ENCODE measurements at regions not wholly inside any gene's neighbourhood (a gene's known extent, or its start where the extent isn't known, plus 50 kb on each side); places are given as distances from the start of the nearest gene placed in this dataset.

- H3K27ac ChIP-seq (ENCODE audit: low read depth, low read length): no peak overlapping the region
- no peaks in the 10 kb centered on the region for H3K4me1 ChIP-seq (ENCODE audit: insufficient read depth, low read length)
- no peak overlapping the region for H3K27ac Mint-ChIP-seq
- no peak overlapping the region for H3K4me3 ChIP-seq (ENCODE audit: low read length in 2 of 2)
- H3K27me3 Mint-ChIP-seq: no peaks in the 10 kb centered on the region
- intact Hi-C loops (cut with micrococcal nuclease): no loop called here
- peaks cover 0 to 4% (median under 1%) of the 10 kb centered on the region in 8 donors for H3K9me3 Mint-ChIP-seq
- ChIA-PET POLR2A (ENCODE audit: partially characterized antibody) (no interaction called here), CTCF (ENCODE audit: partially characterized antibody) (no interaction called here)
- DNase-seq: no peak
- no peak overlapping the region for H3K4me3 Mint-ChIP-seq
- no peaks in the 10 kb centered on the region for H3K9me3 ChIP-seq (ENCODE audit: control insufficient read depth in 1 of 2, low read length in 2 of 2)
- no peaks in the 10 kb centered on the region for H3K36me3 Mint-ChIP-seq
- no peaks in the 10 kb centered on the region for H3K4me1 Mint-ChIP-seq
- H3K36me3 ChIP-seq (ENCODE audit: insufficient read depth, low read length): no peaks in the 10 kb centered on the region
- H3K27me3 ChIP-seq (ENCODE audit: insufficient read depth, low read length): no peaks in the 10 kb centered on the region
These were observed 870.1 kb downstream of the KCNJ2 start for GRCh38 chr17:71039391-71039790.

DNA sequence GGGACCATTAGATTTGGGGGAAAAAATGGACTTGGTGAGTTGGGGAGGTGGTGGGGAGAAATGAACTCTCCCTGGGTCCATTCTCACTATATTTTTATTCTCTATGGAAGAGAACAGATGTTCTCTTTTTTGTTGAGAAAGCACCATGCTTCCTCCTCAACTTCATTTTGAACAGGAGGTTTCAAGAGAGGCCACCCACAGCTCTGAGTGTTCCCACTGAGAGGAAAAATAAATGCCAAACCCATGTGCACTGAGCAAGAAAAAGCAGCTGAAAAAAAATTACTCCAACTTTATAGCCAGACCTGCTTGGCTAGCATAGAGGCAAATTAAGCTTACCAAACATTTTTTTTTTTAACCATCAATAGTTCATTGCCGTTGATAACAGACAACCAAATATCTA, 883.6 kb downstream of the KCNJ2 start:
- peaks cover 0 to 4% of the 10 kb centered on the region in 2 donors for H3K9me3 ChIP-seq (ENCODE audit: control insufficient read depth in 1 of 2, low read length in 2 of 2)
- H3K4me3 ChIP-seq (ENCODE audit: low read length in 2 of 2): no peak overlapping the region
- no peaks in the 10 kb centered on the region for H3K36me3 ChIP-seq (ENCODE audit: insufficient read depth, low read length)
- no peaks in the 10 kb centered on the region for H3K36me3 Mint-ChIP-seq
- DNase-seq: no peak
- H3K27ac Mint-ChIP-seq: no peak overlapping the region
- POLR2A ChIA-PET (ENCODE audit: partially characterized antibody): no interaction called here
- H3K27me3 ChIP-seq (ENCODE audit: insufficient read depth, low read length): no peaks in the 10 kb centered on the region
- H3K27me3 Mint-ChIP-seq: no peaks in the 10 kb centered on the region
- H3K27ac ChIP-seq (ENCODE audit: low read depth, low read length): no peak overlapping the region
- no peaks in the 10 kb centered on the region for H3K4me1 Mint-ChIP-seq
- no peak overlapping the region for H3K4me3 Mint-ChIP-seq
- H3K4me1 ChIP-seq (ENCODE audit: insufficient read depth, low read length): no peaks in the 10 kb centered on the region
- peaks cover 0 to 16% (median 6%) of the 10 kb centered on the region in 8 donors for H3K9me3 Mint-ChIP-seq
- intact Hi-C loops (cut with micrococcal nuclease): no loop called here
- CTCF ChIA-PET (ENCODE audit: partially characterized antibody): no interaction called here

DNA sequence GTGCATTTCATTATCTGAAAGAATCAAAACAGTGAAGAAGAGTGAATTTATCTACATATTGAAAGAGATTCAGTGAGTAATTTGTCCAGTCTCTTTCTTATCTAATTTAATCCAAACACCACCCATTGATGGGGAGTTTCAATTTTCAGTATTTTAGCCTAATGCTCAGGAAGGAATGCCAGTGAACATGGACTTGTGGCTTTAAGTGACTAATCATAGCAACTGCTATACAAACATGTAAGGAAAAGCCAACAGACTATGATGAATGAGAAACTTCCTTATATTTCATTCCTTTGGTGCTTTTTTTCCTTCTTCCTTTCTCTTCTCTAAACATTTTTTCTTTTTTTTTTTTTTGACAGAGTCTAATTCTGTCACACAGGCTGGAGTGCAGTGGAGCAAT, 885.8 kb downstream of the KCNJ2 start:
- DNase-seq: no peak
- ChIA-PET POLR2A (ENCODE audit: partially characterized antibody) (no interaction called here), CTCF (ENCODE audit: partially characterized antibody) (no interaction called here)
- H3K4me3 Mint-ChIP-seq: no peak overlapping the region
- no peak overlapping the region for H3K4me3 ChIP-seq (ENCODE audit: low read length in 2 of 2)
- no peaks in the 10 kb centered on the region for H3K36me3 Mint-ChIP-seq
- H3K27ac Mint-ChIP-seq: no peak overlapping the region
- intact Hi-C loops (cut with micrococcal nuclease): no loop called here
- no peaks in the 10 kb centered on the region for H3K27me3 Mint-ChIP-seq
- no peak overlapping the region for H3K27ac ChIP-seq (ENCODE audit: low read depth, low read length)
- no peaks in the 10 kb centered on the region for H3K36me3 ChIP-seq (ENCODE audit: insufficient read depth, low read length)
- peaks cover 0 to 4% of the 10 kb centered on the region in 2 donors for H3K9me3 ChIP-seq (ENCODE audit: control insufficient read depth in 1 of 2, low read length in 2 of 2)
- peaks cover under 1 to 15% (median 7%) of the 10 kb centered on the region in 8 donors for H3K9me3 Mint-ChIP-seq
- H3K27me3 ChIP-seq (ENCODE audit: insufficient read depth, low read length): no peaks in the 10 kb centered on the region
- no peaks in the 10 kb centered on the region for H3K4me1 Mint-ChIP-seq
- no peaks in the 10 kb centered on the region for H3K4me1 ChIP-seq (ENCODE audit: insufficient read depth, low read length)

DNA sequence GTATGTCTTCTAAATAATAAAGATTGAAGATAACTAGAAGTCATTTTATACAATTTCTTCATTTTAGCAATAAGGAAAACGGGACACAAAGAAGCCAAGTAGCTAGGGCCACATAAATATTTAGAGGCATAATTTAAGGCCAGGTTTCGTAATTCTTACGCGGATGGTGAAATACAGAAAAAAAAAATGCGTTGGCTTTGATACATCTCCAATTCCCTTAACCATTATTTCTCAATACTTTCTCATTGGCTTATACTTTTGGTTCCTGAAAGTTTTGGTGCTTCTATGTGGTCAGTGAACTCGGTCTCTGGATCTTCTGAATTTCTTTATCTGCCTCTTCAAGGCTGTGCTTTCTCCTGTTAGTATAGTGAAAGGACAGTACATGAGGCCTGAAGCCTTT, 888.1 kb downstream of the KCNJ2 start:
- Mint-ChIP-seq H3K27me3 (no peaks in the 10 kb centered on the region), H3K36me3 (no peaks in the 10 kb centered on the region), H3K4me3 (no peak overlapping the region), H3K27ac (no peak overlapping the region), H3K4me1 (no peaks in the 10 kb centered on the region), H3K9me3 (peaks cover 2 to 24% (median 4%) of the 10 kb centered on the region in 8 donors)
- Histone ChIP-seq H3K9me3 (ENCODE audit: control insufficient read depth in 1 of 2, low read length in 2 of 2) (no peaks in the 10 kb centered on the region), H3K27ac (ENCODE audit: low read depth, low read length) (no peak overlapping the region), H3K4me3 (ENCODE audit: low read length in 2 of 2) (no peak overlapping the region), H3K36me3 (ENCODE audit: insufficient read depth, low read length) (no peaks in the 10 kb centered on the region), H3K27me3 (ENCODE audit: insufficient read depth, low read length) (no peaks in the 10 kb centered on the region), H3K4me1 (ENCODE audit: insufficient read depth, low read length) (no peaks in the 10 kb centered on the region)
- ChIA-PET POLR2A (ENCODE audit: partially characterized antibody) (no interaction called here), CTCF (ENCODE audit: partially characterized antibody) (no interaction called here)
- DNase-seq: no peak
- intact Hi-C loops (cut with micrococcal nuclease): no loop called here

- H3K27ac Mint-ChIP-seq: no peak overlapping the region
- ChIA-PET CTCF (ENCODE audit: partially characterized antibody) (no interaction called here), POLR2A (ENCODE audit: partially characterized antibody) (no interaction called here)
- intact Hi-C loops (cut with micrococcal nuclease): no loop called here
- H3K4me3 ChIP-seq (ENCODE audit: low read length in 2 of 2): no peak overlapping the region
- H3K27ac ChIP-seq (ENCODE audit: low read depth, low read length): no peak overlapping the region
- no peaks in the 10 kb centered on the region for H3K27me3 ChIP-seq (ENCODE audit: insufficient read depth, low read length)
- no peaks in the 10 kb centered on the region for H3K36me3 Mint-ChIP-seq
- no peaks in the 10 kb centered on the region for H3K4me1 ChIP-seq (ENCODE audit: insufficient read depth, low read length)
- no peaks in the 10 kb centered on the region for H3K27me3 Mint-ChIP-seq
- no peaks in the 10 kb centered on the region for H3K9me3 ChIP-seq (ENCODE audit: control insufficient read depth in 1 of 2, low read length in 2 of 2)
- no peaks in the 10 kb centered on the region for H3K4me1 Mint-ChIP-seq
- no peak overlapping the region for H3K4me3 Mint-ChIP-seq
- H3K36me3 ChIP-seq (ENCODE audit: insufficient read depth, low read length): no peaks in the 10 kb centered on the region
- H3K9me3 Mint-ChIP-seq: peaks cover 2 to 24% (median 4%) of the 10 kb centered on the region in 8 donors
- DNase-seq: no peak
These were observed 888.6 kb downstream of the KCNJ2 start for GRCh38 chr17:71057938-71058337.

DNA sequence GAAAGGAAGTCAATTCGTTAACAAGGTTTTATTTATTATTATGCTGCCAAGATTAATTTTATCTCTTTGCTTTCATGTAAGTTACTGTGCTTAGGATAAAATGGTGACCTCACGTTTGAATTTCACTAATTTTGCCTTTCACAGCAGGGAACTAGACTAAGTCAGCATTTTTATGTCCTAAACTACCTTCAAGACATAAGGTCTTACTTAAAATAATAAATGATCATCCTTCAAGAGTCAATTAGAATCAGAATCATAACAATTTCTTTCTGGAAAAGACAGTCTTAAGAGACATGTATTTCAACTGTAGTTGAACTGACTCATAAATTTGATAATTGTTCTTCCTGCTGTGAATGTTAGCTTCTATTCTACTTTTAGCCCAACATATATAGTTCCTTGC, 893.8 kb downstream of the KCNJ2 start:
- intact Hi-C loops (cut with micrococcal nuclease): no loop called here
- no peak overlapping the region for H3K4me3 ChIP-seq (ENCODE audit: low read length in 2 of 2)
- H3K27ac ChIP-seq (ENCODE audit: low read depth, low read length): no peak overlapping the region
- Mint-ChIP-seq H3K36me3 (no peaks in the 10 kb centered on the region), H3K4me1 (no peaks in the 10 kb centered on the region), H3K27me3 (no peaks in the 10 kb centered on the region), H3K4me3 (no peak overlapping the region), H3K27ac (no peak overlapping the region), H3K9me3 (peaks cover 2 to 21% (median 7%) of the 10 kb centered on the region in 8 donors)
- no peaks in the 10 kb centered on the region for H3K36me3 ChIP-seq (ENCODE audit: insufficient read depth, low read length)
- ChIA-PET POLR2A (ENCODE audit: partially characterized antibody) (no interaction called here), CTCF (ENCODE audit: partially characterized antibody) (no interaction called here)
- no peaks in the 10 kb centered on the region for H3K4me1 ChIP-seq (ENCODE audit: insufficient read depth, low read length)
- H3K27me3 ChIP-seq (ENCODE audit: insufficient read depth, low read length): no peaks in the 10 kb centered on the region
- no peaks in the 10 kb centered on the region for H3K9me3 ChIP-seq (ENCODE audit: control insufficient read depth in 1 of 2, low read length in 2 of 2)
- DNase-seq: no peak

DNA sequence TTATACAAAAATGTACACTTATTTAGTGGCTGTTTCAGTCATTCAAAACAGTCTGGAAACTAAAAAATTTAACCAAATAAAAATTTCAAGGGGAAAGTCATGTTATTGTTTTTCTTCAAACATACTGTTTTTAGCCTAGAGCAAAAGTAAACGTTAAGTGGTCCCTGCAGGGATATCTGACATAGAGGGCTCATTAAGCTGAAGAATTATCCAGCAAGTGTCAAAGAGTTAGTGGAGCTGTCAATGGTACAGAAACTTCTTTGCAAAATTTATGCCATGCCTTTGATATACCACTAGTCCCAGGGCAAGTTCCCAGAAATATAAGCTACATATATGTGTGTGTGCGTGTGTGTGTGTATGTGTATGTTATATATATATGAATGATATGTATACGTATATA, 894.2 kb downstream of the KCNJ2 start:
- Mint-ChIP-seq H3K4me1 (no peaks in the 10 kb centered on the region), H3K9me3 (peaks cover 2 to 21% (median 7%) of the 10 kb centered on the region in 8 donors), H3K36me3 (no peaks in the 10 kb centered on the region), H3K27ac (no peak overlapping the region), H3K4me3 (no peak overlapping the region), H3K27me3 (no peaks in the 10 kb centered on the region)
- H3K36me3 ChIP-seq (ENCODE audit: insufficient read depth, low read length): no peaks in the 10 kb centered on the region
- no peak overlapping the region for H3K4me3 ChIP-seq (ENCODE audit: low read length in 2 of 2)
- no peak overlapping the region for H3K27ac ChIP-seq (ENCODE audit: low read depth, low read length)
- no peaks in the 10 kb centered on the region for H3K9me3 ChIP-seq (ENCODE audit: control insufficient read depth in 1 of 2, low read length in 2 of 2)
- H3K27me3 ChIP-seq (ENCODE audit: insufficient read depth, low read length): no peaks in the 10 kb centered on the region
- no peak for DNase-seq
- H3K4me1 ChIP-seq (ENCODE audit: insufficient read depth, low read length): no peaks in the 10 kb centered on the region
- ChIA-PET POLR2A (ENCODE audit: partially characterized antibody) (no interaction called here), CTCF (ENCODE audit: partially characterized antibody) (no interaction called here)
- intact Hi-C loops (cut with micrococcal nuclease): no loop called here

DNA sequence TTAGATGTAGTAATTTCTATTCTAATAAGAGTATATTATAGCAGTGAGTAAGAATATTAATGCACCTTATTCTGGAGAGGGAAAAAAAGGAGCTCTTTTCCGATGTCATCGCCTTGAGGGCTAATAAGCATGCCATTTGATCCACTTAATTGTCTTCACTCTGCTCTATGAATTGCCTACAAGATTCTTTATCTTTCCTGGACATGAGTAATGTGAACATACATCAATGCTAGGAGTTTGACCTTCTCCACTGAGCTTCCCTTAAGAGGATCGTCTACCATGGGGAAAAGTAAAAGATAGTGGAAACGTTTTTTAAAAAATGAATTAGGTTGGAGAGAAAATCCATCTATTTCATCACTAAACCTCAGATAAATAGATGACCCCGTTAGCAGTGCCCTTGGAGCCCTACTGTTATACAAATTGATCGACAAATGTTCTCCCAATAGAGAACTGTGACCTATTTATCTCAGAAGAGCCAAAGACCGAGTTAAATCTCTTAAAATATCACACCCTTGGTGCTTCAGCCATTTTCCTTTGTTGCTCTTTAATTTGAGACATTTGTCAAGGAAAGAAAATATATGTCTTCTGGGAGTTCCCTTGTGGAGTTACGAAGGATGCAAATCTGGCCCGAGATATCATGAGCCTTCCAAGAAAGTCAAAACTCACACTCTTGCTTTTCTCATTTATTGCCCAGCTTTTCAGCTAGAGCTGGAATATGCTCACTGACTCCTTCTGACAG, 898.5 kb downstream of the KCNJ2 start:
- no peaks in the 10 kb centered on the region for H3K36me3 ChIP-seq (ENCODE audit: insufficient read depth, low read length)
- H3K36me3 Mint-ChIP-seq: no peaks in the 10 kb centered on the region
- no peaks in the 10 kb centered on the region for H3K4me1 ChIP-seq (ENCODE audit: insufficient read depth, low read length)
- no peaks in the 10 kb centered on the region for H3K27me3 ChIP-seq (ENCODE audit: insufficient read depth, low read length)
- H3K9me3 Mint-ChIP-seq: peaks cover 0 to 10% (median 4%) of the 10 kb centered on the region in 8 donors
- H3K27ac Mint-ChIP-seq: no peak overlapping the region
- no peaks in the 10 kb centered on the region for H3K9me3 ChIP-seq (ENCODE audit: control insufficient read depth in 1 of 2, low read length in 2 of 2)
- no peak overlapping the region for H3K27ac ChIP-seq (ENCODE audit: low read depth, low read length)
- POLR2A ChIA-PET (ENCODE audit: partially characterized antibody): no interaction called here
- no peaks in the 10 kb centered on the region for H3K4me1 Mint-ChIP-seq
- no peak overlapping the region for H3K4me3 Mint-ChIP-seq
- intact Hi-C loops (cut with micrococcal nuclease): no loop called here
- CTCF ChIA-PET (ENCODE audit: partially characterized antibody): no interaction called here
- H3K4me3 ChIP-seq (ENCODE audit: low read length in 2 of 2): no peak overlapping the region
- no peaks in the 10 kb centered on the region for H3K27me3 Mint-ChIP-seq
- DNase-seq: no peak

Data from CD4-positive, alpha-beta memory T cell (primary cell).